ENCODE measurements at regions not wholly inside any gene's neighbourhood (a gene's known extent, or its start where the extent isn't known, plus 50 kb on each side); places are given as distances from the start of the nearest gene placed in this dataset.

DNA sequence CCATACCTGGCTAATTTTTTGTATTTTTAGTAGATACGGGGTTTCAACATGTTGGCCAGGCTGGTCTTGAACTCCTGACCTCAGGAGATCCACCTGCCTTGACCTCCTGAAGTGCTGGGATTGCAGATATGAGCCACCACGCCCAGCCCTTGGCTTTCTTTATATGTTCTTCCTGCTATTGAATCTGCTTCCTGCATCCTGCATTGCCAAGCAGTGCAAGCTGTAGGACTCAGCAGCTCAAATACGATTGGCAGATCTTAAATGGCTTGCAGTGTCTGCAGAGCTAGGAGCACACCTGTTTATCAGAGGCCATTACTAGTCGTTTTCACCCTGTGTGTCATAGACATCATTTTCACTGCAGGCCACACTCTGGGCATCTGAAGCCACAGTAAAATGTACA is 426.2 kb upstream of the PPP2R3A start:
- WGBS (ENCODE audit: insufficient coverage, insufficient read length): no CpG with 5 or more reads among the region's 4 CpGs
- H3K27ac ChIP-seq (ENCODE audit: low read length): no peak overlapping the region
- H3K36me3 ChIP-seq (ENCODE audit: control insufficient read depth, insufficient read depth, low read length): no peaks in the 10 kb centered on the region
- H3K9me3 ChIP-seq (ENCODE audit: control insufficient read depth, insufficient read depth, low read length): no peaks in the 10 kb centered on the region
- H3K4me1 ChIP-seq (ENCODE audit: control insufficient read depth, insufficient read depth, low read length): no peaks in the 10 kb centered on the region
- DNase-seq (ENCODE audit: low read depth, low spot score): no peak
- H3K27me3 ChIP-seq (ENCODE audit: control insufficient read depth, insufficient read depth, low read length): no peaks in the 10 kb centered on the region
- no peak overlapping the region for H3K4me3 ChIP-seq (ENCODE audit: low read length)

DNA sequence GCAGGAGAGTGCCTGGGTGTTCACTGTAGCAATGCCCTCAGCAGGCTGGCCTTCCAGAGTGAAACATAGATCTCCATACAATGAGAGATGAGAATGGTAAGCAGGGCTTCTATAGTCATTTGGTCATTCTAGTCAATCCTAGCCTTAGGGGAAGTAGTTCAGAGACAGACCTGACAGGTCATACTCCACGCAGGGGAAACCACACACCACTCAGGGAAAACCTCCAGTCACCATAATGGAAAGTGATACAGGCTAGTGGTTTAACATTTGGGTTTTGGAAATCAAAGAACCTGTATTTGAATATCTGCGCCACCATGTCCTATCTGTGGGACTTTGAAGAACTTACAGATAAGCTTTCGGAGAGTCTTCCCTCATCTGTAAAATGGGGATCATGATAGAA is 425.7 kb upstream of the PPP2R3A start:
- Histone ChIP-seq H3K36me3 (ENCODE audit: control insufficient read depth, insufficient read depth, low read length) (no peaks in the 10 kb centered on the region), H3K4me3 (ENCODE audit: low read length) (no peak overlapping the region), H3K9me3 (ENCODE audit: control insufficient read depth, insufficient read depth, low read length) (no peaks in the 10 kb centered on the region), H3K27ac (ENCODE audit: low read length) (no peak overlapping the region), H3K27me3 (ENCODE audit: control insufficient read depth, insufficient read depth, low read length) (no peaks in the 10 kb centered on the region), H3K4me1 (ENCODE audit: control insufficient read depth, insufficient read depth, low read length) (no peaks in the 10 kb centered on the region)
- WGBS (ENCODE audit: insufficient coverage, insufficient read length): no CpG with 5 or more reads among the region's 3 CpGs
- no peak for DNase-seq (ENCODE audit: low read depth, low spot score)

DNA sequence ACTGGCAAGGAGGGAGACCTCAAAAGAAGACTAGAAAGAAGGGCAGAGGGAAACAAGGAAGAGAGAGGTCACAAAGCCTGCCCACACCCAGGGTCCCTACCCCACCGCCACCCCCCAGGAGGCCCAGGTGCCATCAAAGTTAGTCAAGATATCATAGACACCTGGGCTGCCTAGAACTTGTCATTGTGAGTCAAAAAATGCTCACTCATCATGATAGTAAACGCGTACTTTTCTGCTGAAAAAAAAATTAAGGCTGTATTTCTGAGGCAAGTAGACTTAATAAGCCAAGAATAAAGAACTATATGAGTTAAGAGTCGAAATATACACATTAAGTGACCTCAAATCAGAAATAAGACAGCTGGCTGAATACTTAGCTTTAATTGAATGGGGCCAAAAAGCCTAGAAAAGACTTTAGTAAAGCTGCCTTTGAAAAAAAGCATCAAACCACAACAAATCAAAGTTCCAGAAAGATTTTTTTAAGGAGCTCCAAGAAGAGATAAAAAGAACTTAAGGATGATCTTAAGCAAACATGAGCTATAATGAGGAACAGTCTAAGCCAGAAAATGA is 415.5 kb upstream of the PPP2R3A start:
- H3K27ac ChIP-seq (ENCODE audit: low read length): no peak overlapping the region
- DNase-seq (ENCODE audit: low read depth, low spot score): no peak
- no CpG with 5 or more reads among the region's 4 CpGs for WGBS (ENCODE audit: insufficient coverage, insufficient read length)

DNA sequence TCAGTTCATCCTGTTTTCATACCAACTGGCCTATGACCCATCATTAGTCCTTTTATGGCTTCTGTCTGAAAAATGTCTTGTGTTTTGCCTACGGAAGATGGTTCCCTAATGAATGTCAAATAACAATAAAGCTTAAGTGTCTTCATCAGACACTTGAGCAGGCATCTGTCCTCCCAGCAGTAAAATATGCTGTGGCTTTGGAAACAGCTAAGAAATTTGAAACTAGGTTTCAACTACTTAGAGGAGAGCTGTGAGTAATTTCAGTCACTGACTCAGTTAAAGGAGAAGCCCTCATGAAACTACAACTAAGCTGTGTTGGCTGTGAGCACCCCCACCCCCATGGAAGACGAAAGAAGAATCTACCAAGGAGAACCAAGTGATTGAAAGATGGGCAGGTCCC is 409.4 kb upstream of the PPP2R3A start:
- H3K9me3 ChIP-seq (ENCODE audit: control insufficient read depth, insufficient read depth, low read length): no peaks in the 10 kb centered on the region
- H3K27ac ChIP-seq (ENCODE audit: low read length): no peak overlapping the region
- no peaks in the 10 kb centered on the region for H3K4me1 ChIP-seq (ENCODE audit: control insufficient read depth, insufficient read depth, low read length)
- no peak for DNase-seq (ENCODE audit: low read depth, low spot score)
- no peaks in the 10 kb centered on the region for H3K27me3 ChIP-seq (ENCODE audit: control insufficient read depth, insufficient read depth, low read length)
- no peaks in the 10 kb centered on the region for H3K36me3 ChIP-seq (ENCODE audit: control insufficient read depth, insufficient read depth, low read length)
- H3K4me3 ChIP-seq (ENCODE audit: low read length): no peak overlapping the region
- WGBS (ENCODE audit: insufficient coverage, insufficient read length): no CpG with 5 or more reads among the region's 2 CpGs

More for the DNA sequence above, 415.5 kb upstream of the PPP2R3A start:
- H3K27me3 ChIP-seq (ENCODE audit: control insufficient read depth, insufficient read depth, low read length): no peaks in the 10 kb centered on the region
- no peaks in the 10 kb centered on the region for H3K9me3 ChIP-seq (ENCODE audit: control insufficient read depth, insufficient read depth, low read length)
- H3K36me3 ChIP-seq (ENCODE audit: control insufficient read depth, insufficient read depth, low read length): no peaks in the 10 kb centered on the region
- H3K4me3 ChIP-seq (ENCODE audit: low read length): no peak overlapping the region
- H3K4me1 ChIP-seq (ENCODE audit: control insufficient read depth, insufficient read depth, low read length): no peaks in the 10 kb centered on the region

DNA sequence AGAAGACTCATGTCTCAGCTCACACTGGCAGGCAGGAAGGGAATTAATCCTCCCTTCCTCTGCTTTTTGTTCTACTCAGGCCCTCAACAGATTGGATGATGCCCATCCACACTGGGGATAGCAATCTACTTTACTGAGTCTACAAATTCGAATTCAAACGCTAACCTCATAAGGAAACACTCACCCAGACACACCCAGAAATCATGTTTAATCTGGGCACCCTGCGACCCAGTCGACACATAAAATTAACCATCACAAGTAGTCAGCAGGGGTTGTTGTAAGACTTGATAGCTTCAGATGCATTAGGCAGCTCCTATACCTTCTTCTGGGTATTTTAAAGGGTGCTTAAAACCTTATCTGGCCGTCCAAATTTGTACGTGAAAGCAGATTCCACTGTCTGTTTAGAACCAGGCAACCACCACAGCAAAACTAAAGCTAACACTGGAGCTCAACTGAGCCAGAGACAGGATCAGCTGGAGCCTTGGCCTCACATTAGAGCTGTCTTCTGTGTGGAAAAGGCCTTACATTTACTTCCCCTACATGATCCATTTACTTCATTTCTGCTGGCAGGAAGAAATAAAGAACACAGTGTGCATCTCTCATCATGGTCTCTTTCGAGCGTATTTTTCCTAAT is 407.3 kb upstream of the PPP2R3A start:
- no CpG with 5 or more reads among the region's 8 CpGs for WGBS (ENCODE audit: insufficient coverage, insufficient read length)
- no peak overlapping the region for H3K4me3 ChIP-seq (ENCODE audit: low read length)
- H3K27me3 ChIP-seq (ENCODE audit: control insufficient read depth, insufficient read depth, low read length): no peaks in the 10 kb centered on the region
- no peaks in the 10 kb centered on the region for H3K9me3 ChIP-seq (ENCODE audit: control insufficient read depth, insufficient read depth, low read length)
- no peak for DNase-seq (ENCODE audit: low read depth, low spot score)
- H3K27ac ChIP-seq (ENCODE audit: low read length): no peak overlapping the region
- no peaks in the 10 kb centered on the region for H3K4me1 ChIP-seq (ENCODE audit: control insufficient read depth, insufficient read depth, low read length)
- no peaks in the 10 kb centered on the region for H3K36me3 ChIP-seq (ENCODE audit: control insufficient read depth, insufficient read depth, low read length)

DNA sequence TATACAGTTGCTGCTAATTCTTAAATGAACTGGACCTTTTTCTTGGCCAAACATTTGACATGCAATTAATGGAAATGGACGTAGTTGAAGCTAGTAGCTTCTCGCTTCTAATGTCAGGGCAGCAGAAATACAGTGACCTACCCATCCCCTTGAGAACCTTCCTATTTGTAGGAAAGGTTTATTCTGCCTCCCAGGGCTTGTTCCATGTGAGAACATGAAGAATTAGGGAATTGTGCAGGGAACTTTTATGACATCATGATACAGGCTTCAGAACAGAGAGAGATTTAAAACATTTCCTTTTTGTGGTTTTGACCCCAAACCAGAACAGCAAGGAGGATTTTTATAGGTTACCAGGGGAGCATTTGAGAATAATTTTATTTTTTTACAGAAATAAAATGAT is 406.6 kb upstream of the PPP2R3A start:
- no CpG with 5 or more reads among the region's 2 CpGs for WGBS (ENCODE audit: insufficient coverage, insufficient read length)
- H3K36me3 ChIP-seq (ENCODE audit: control insufficient read depth, insufficient read depth, low read length): no peaks in the 10 kb centered on the region
- no peak overlapping the region for H3K27ac ChIP-seq (ENCODE audit: low read length)
- H3K27me3 ChIP-seq (ENCODE audit: control insufficient read depth, insufficient read depth, low read length): no peaks in the 10 kb centered on the region
- no peak overlapping the region for H3K4me3 ChIP-seq (ENCODE audit: low read length)
- H3K4me1 ChIP-seq (ENCODE audit: control insufficient read depth, insufficient read depth, low read length): no peaks in the 10 kb centered on the region
- DNase-seq (ENCODE audit: low read depth, low spot score): no peak
- H3K9me3 ChIP-seq (ENCODE audit: control insufficient read depth, insufficient read depth, low read length): no peaks in the 10 kb centered on the region

DNA sequence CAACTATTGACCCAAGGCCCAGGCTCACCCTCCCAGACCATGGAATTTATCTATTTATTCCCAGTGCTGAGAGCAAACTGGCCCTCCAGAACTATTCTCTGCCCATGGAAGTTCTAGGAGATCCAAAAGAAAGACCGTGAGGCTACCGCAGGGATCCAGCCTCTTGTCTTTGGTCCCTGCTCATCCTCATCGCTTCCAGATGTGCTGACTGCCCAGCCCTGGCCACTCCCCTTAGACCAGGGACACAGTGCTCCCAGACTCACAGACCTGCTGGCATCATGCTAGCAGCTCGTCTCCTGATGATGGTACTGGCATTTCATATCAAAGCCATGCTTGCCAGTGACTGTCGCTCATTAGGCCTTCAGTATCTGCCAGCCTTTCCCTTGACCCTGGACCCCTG is 405.7 kb upstream of the PPP2R3A start:
- WGBS (ENCODE audit: insufficient coverage, insufficient read length): no CpG with 5 or more reads among the region's 5 CpGs
- Histone ChIP-seq H3K36me3 (ENCODE audit: control insufficient read depth, insufficient read depth, low read length) (no peaks in the 10 kb centered on the region), H3K4me3 (ENCODE audit: low read length) (no peak overlapping the region), H3K9me3 (ENCODE audit: control insufficient read depth, insufficient read depth, low read length) (no peaks in the 10 kb centered on the region), H3K27me3 (ENCODE audit: control insufficient read depth, insufficient read depth, low read length) (no peaks in the 10 kb centered on the region), H3K27ac (ENCODE audit: low read length) (no peak overlapping the region), H3K4me1 (ENCODE audit: control insufficient read depth, insufficient read depth, low read length) (no peaks in the 10 kb centered on the region)
- no peak for DNase-seq (ENCODE audit: low read depth, low spot score)

DNA sequence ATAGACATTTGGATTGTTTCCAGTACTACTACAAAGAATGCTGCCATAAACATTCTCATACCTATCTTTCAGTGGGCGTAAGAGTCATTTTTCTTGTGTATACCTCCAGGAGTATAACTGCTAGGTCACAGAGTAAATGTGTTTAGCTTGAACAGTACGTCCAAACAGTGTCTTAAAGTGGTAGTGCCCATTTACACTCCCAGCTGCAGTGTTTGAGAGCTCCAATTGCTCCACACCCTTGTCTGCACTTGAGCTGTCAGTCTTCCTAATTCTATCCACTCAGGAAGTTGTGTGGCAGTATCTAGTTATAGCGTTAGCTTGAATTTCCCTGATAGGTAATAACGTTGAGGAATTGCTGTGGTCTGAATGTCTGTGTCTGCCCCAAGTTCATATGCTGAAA is 404.7 kb upstream of the PPP2R3A start:
- Histone ChIP-seq H3K27ac (ENCODE audit: low read length) (no peak overlapping the region), H3K27me3 (ENCODE audit: control insufficient read depth, insufficient read depth, low read length) (no peaks in the 10 kb centered on the region), H3K36me3 (ENCODE audit: control insufficient read depth, insufficient read depth, low read length) (no peaks in the 10 kb centered on the region), H3K4me1 (ENCODE audit: control insufficient read depth, insufficient read depth, low read length) (no peaks in the 10 kb centered on the region), H3K4me3 (ENCODE audit: low read length) (no peak overlapping the region), H3K9me3 (ENCODE audit: control insufficient read depth, insufficient read depth, low read length) (no peaks in the 10 kb centered on the region)
- no CpG with 5 or more reads among the region's 4 CpGs for WGBS (ENCODE audit: insufficient coverage, insufficient read length)
- DNase-seq (ENCODE audit: low read depth, low spot score): no peak

DNA sequence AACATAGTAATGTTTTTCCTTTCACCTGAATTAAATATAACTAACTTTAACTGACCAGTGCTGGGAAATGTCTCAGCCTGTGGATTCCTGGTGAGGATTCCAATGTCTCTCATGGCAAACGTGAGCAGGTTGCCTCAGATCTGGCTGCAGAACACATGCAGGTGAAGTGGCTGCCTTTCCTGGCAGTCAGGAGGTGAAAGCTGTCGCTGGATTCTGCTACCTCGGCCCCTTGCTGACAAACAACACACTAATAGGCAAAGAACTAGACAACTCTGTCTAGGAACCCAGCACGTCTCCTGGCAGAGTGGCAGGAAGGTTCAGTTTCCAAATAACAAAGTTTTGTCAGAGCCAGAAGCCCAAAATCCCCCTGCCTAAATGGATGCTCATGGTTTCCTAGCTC is 400.8 kb upstream of the PPP2R3A start:
- no CpG with 5 or more reads among the region's 4 CpGs for WGBS (ENCODE audit: insufficient coverage, insufficient read length)
- no peaks in the 10 kb centered on the region for H3K9me3 ChIP-seq (ENCODE audit: control insufficient read depth, insufficient read depth, low read length)
- no peak for DNase-seq (ENCODE audit: low read depth, low spot score)

DNA sequence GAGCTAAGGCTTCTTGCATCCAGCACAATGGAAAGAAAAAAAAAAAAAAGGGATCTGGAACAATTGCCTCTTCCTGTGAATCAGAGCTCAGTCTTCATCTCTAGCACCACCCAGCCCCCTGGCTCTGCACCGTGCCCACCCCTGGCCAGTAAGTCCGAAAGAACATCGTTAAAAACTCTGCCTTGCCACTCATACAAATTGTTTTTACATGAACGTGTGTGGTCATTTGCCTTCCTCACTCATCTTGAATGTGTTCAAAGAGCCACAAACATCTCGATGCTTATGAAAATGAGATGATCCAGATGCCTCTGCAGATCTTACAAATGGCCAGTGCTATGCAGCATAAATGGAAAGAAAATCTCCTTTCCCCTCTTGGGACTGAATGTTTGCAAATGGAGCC is 400.0 kb upstream of the PPP2R3A start:
- no peak for DNase-seq (ENCODE audit: low read depth, low spot score)
- Histone ChIP-seq H3K4me1 (ENCODE audit: control insufficient read depth, insufficient read depth, low read length) (0 out of 2 replicates have a peak, but pooled peaks cover 1% of the 10 kb centered on the region), H3K36me3 (ENCODE audit: control insufficient read depth, insufficient read depth, low read length) (no peaks in the 10 kb centered on the region), H3K27ac (ENCODE audit: low read length) (no peak overlapping the region), H3K9me3 (ENCODE audit: control insufficient read depth, insufficient read depth, low read length) (no peaks in the 10 kb centered on the region), H3K4me3 (ENCODE audit: low read length) (no peak overlapping the region), H3K27me3 (ENCODE audit: control insufficient read depth, insufficient read depth, low read length) (no peaks in the 10 kb centered on the region)
- WGBS (ENCODE audit: insufficient coverage, insufficient read length): no CpG with 5 or more reads among the region's 5 CpGs

More for the DNA sequence above, 400.8 kb upstream of the PPP2R3A start:
- no peak overlapping the region for H3K27ac ChIP-seq (ENCODE audit: low read length)
- H3K36me3 ChIP-seq (ENCODE audit: control insufficient read depth, insufficient read depth, low read length): no peaks in the 10 kb centered on the region
- 0 out of 2 replicates have a peak, but pooled peaks cover 1% of the 10 kb centered on the region for H3K4me1 ChIP-seq (ENCODE audit: control insufficient read depth, insufficient read depth, low read length)
- no peaks in the 10 kb centered on the region for H3K27me3 ChIP-seq (ENCODE audit: control insufficient read depth, insufficient read depth, low read length)
- H3K4me3 ChIP-seq (ENCODE audit: low read length): no peak overlapping the region

DNA sequence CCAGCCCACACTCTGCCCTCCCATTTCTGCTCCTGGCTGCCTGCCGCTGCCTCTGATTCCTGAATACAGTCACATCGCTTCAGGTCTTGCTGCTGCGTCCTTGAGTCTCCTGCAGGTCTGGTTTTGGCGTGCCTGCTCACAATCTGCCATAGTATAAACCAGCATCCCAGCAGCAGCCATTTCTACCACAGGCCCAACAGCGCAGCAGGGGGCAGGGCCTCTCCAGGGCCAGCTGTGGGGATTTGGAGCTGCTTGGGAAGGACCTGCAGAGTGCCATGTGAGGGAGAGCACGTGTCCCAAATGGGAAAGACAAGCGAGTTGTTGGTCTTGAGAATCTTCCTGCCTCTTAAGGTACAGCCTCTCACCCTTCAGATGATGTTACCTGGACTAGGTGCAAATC is 398.3 kb upstream of the PPP2R3A start:
- DNase-seq (ENCODE audit: low read depth, low spot score): no peak
- no CpG with 5 or more reads among the region's 7 CpGs for WGBS (ENCODE audit: insufficient coverage, insufficient read length)
- Histone ChIP-seq H3K4me1 (ENCODE audit: control insufficient read depth, insufficient read depth, low read length) (0 out of 2 replicates have a peak, but pooled peaks cover 1% of the 10 kb centered on the region), H3K36me3 (ENCODE audit: control insufficient read depth, insufficient read depth, low read length) (no peaks in the 10 kb centered on the region), H3K9me3 (ENCODE audit: control insufficient read depth, insufficient read depth, low read length) (no peaks in the 10 kb centered on the region), H3K27me3 (ENCODE audit: control insufficient read depth, insufficient read depth, low read length) (no peaks in the 10 kb centered on the region), H3K27ac (ENCODE audit: low read length) (no peak overlapping the region), H3K4me3 (ENCODE audit: low read length) (no peak overlapping the region)
